WERI-Rb-1 (cell line): ENCODE measurements at regions not wholly inside any gene's neighbourhood (a gene's known extent, or its start where the extent isn't known, plus 50 kb on each side); places are given as distances from the start of the nearest gene placed in this dataset.

Source experiments
- DNase-seq: peaks from one replicate; pipeline ENCODE4 v3.0.0-alpha.2; 2020
- H3K27ac ChIP-seq: fragments of 250-450 bp; sonication (Bioruptor Pico); 2 replicates; pipeline ENCODE4 v1.5.1; 2020; ENCODE audit warnings: mild to moderate bottlenecking, moderate library complexity
- H3K27me3 ChIP-seq: fragments of 250-450 bp; sonication (Bioruptor Pico); 2 replicates; pipeline ENCODE4 v1.5.1; 2021; ENCODE audit warnings: mild to moderate bottlenecking, low read depth, moderate library complexity; ENCODE audit not compliant: insufficient read depth, severe bottlenecking
- H3K36me3 ChIP-seq: fragments of 250-450 bp; sonication (Bioruptor Pico); 2 replicates; pipeline ENCODE4 v1.5.1; 2020; ENCODE audit warnings: mild to moderate bottlenecking, moderate library complexity
- H3K4me3 ChIP-seq: 2 replicates; pipeline ENCODE4 v1.5.1; 2011; ENCODE audit warnings: low read depth, mild to moderate bottlenecking, control low read depth, low read length
- H3K9me3 ChIP-seq: fragments of 250-450 bp; sonication (Bioruptor Pico); 2 replicates; pipeline ENCODE4 v1.5.1; 2021; ENCODE audit warnings: mild to moderate bottlenecking, moderate library complexity; ENCODE audit not compliant: severe bottlenecking
- TF ChIP-seq, protein P1 (sequence below): IDR thresholded peaks from 2 replicates; pipeline ENCODE4 v1.5.1; 2011; ENCODE audit warnings: low read depth, mild to moderate bottlenecking, control low read depth, inconsistent platforms, low read length

DNA sequence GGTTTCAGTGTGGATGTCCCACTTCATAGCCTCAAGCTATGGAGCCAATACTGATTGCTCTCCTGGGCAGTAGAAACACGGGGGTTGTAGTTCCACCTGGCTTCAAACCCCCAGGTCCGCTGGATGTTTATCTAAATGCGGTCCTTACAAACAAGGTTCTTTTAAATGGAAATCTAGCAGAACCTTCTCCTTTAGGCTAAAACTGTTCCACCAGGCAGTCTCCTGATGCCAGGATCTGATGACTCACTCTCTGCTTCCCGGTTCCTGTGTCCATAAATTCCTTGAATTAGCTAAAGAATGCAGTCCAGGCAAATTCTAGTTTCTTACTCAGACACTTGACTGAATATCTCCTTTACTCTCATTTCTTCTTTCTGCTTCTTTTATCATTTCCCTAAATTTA, 108.4 kb upstream of the FAM3C start:
- TF ChIP-seq, protein P1, sequence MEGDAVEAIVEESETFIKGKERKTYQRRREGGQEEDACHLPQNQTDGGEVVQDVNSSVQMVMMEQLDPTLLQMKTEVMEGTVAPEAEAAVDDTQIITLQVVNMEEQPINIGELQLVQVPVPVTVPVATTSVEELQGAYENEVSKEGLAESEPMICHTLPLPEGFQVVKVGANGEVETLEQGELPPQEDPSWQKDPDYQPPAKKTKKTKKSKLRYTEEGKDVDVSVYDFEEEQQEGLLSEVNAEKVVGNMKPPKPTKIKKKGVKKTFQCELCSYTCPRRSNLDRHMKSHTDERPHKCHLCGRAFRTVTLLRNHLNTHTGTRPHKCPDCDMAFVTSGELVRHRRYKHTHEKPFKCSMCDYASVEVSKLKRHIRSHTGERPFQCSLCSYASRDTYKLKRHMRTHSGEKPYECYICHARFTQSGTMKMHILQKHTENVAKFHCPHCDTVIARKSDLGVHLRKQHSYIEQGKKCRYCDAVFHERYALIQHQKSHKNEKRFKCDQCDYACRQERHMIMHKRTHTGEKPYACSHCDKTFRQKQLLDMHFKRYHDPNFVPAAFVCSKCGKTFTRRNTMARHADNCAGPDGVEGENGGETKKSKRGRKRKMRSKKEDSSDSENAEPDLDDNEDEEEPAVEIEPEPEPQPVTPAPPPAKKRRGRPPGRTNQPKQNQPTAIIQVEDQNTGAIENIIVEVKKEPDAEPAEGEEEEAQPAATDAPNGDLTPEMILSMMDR: no peak
- peaks cover 15% of the 10 kb centered on the region for H3K9me3 ChIP-seq
- no peak for DNase-seq
- no peak overlapping the region for H3K27ac ChIP-seq
- no peaks in the 10 kb centered on the region for H3K27me3 ChIP-seq
- no peak overlapping the region for H3K4me3 ChIP-seq
- H3K36me3 ChIP-seq: no peaks in the 10 kb centered on the region

DNA sequence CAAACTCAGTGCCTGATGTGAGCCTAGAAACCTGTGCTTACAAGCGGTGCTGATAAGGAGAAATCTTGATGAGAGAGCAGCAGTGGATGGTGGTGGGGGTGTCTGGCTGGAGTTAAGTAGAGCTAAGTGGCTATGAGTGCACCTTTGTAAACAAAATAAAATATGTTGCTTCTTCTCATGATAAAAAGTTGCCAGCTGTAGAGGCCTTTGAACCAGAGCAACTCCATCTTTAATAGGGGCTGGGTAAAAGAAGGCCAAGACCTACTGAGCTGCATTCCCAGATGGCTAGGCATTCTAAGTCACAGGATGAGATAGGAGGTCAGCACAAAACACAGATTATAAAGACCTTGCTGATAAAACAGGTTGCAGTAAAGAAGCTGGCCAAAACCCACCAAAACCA, 107.6 kb upstream of the FAM3C start:
- no peaks in the 10 kb centered on the region for H3K27me3 ChIP-seq
- H3K36me3 ChIP-seq: no peaks in the 10 kb centered on the region
- no peak for DNase-seq
- TF ChIP-seq, protein P1: no peak
- no peak overlapping the region for H3K27ac ChIP-seq
- H3K4me3 ChIP-seq: no peak overlapping the region
- H3K9me3 ChIP-seq: peaks cover 15% of the 10 kb centered on the region

DNA sequence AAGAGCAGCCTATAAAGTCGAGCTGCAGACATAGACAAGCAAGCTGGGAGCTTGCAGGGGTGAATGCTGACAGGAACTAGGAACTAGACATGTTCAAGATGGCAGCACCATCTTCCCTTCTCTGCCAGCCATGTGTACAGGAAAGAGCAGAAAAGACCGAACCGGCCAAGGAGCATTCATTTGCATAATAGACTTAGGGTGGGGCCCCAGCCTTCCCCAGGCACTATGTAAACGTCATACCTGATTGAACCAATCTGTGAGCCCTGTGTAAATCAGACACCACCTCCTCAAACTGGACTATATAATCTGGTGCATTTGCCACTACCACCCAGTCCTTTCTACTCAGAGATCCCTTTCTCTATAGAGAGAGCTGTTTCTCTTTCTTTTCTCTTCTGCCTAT, 106.9 kb upstream of the FAM3C start:
- H3K4me3 ChIP-seq: no peak overlapping the region
- TF ChIP-seq, protein P1: no peak
- no peaks in the 10 kb centered on the region for H3K36me3 ChIP-seq
- DNase-seq: no peak
- peaks cover 15% of the 10 kb centered on the region for H3K9me3 ChIP-seq
- H3K27me3 ChIP-seq: no peaks in the 10 kb centered on the region
- no peak overlapping the region for H3K27ac ChIP-seq

DNA sequence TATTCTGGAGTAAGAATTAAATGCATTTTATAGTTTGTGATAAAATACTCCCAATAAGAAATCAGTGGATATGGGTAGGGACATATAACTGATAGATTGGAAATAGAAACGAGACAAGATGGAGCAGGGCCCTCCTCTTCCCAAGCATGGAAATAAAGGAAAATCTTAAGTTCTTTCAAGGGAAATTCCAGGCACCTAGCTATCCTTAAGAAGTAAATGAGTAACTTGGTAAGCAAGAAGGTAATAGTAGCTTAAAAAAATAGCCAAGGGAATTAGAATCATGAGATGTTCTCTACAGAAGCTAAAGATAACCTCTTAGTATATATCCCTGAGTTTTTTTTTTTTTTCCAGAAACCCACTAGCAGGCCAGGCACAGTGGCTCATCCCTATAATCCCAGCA, 105.5 kb upstream of the FAM3C start:
- TF ChIP-seq, protein P1: no peak
- H3K4me3 ChIP-seq: no peak overlapping the region
- DNase-seq: no peak

DNA sequence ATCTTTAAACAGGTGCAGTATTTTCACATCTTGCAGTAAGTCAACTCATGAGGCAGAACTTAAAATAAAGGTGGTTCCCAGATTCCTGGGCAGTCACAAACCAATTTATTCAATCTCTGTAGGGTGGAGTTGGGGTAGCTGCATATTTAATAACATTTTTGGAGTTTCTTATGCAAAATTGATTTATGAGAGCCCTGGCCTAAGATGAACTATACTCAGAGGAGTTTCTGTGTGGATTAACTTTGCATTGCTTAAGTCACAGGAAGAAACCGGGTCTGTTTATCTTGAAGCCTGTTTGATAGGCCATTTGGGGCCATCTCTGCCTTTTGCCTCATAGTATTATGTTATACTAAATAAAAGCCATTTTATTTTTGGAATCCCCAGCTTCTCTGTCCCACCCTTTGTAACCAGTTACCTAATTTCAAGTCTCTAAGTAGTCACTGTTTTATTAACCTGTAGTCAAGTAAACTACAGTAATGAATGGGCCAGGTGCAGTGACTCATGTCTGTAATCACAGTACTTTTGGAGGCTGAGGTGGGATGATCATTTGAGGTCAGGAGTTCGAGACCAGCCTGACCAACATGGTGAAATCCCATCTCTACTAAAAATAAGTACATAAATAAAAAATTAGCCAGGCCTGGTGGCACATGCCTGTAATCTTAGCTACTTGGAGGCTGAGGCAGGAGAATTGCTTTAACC, 104.4 kb upstream of the FAM3C start:
- H3K27me3 ChIP-seq: no peaks in the 10 kb centered on the region
- DNase-seq: no peak
- H3K27ac ChIP-seq: no peak overlapping the region
- TF ChIP-seq, protein P1: no peak
- no peak overlapping the region for H3K4me3 ChIP-seq
- no peaks in the 10 kb centered on the region for H3K36me3 ChIP-seq
- peaks cover 8% of the 10 kb centered on the region for H3K9me3 ChIP-seq

More for the DNA sequence above, 105.5 kb upstream of the FAM3C start:
- Histone ChIP-seq H3K27me3 (no peaks in the 10 kb centered on the region), H3K27ac (no peak overlapping the region), H3K36me3 (no peaks in the 10 kb centered on the region), H3K9me3 (peaks cover 15% of the 10 kb centered on the region)

DNA sequence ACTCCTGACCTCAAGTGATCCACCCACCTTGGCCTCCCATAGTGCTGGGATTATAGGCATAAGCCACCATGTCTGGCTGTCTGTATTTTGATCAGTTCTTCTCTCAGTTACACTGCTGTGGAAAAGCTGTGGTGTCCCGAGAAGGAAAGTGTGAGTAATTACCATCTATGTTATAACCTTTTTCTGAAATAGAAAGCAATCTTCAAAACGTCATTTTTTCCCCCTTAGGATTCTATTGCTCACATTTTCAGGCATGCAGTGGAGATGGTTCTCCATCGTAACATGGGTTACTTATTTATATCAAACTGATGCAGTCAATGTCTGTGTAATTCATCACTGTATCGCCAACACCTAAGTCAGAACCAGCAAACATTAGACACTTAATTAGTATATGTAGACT, 103.5 kb upstream of the FAM3C start:
- Histone ChIP-seq H3K36me3 (no peaks in the 10 kb centered on the region), H3K27me3 (no peaks in the 10 kb centered on the region), H3K4me3 (no peak overlapping the region), H3K27ac (no peak overlapping the region), H3K9me3 (no peaks in the 10 kb centered on the region)
- DNase-seq: no peak
- TF ChIP-seq, protein P1: no peak
